GM19397 (cell line): ENCODE measurements at regions not wholly inside any gene's neighbourhood (a gene's known extent, or its start where the extent isn't known, plus 50 kb on each side); places are given as distances from the start of the nearest gene placed in this dataset.
"Not testable (repeated sequence)": the region's sequence is repeated elsewhere in the genome, so short reads cannot be mapped to it uniquely, and the experiment has no call there.

Experiments
- ATAC-seq: cut with Tn5 transposase; IDR thresholded peaks from one replicate; pipeline ENCODE4 v1.9.1; 2021; ENCODE audit warnings: mild to moderate bottlenecking, moderate library complexity; ENCODE audit not compliant: unreplicated experiment

DNA sequence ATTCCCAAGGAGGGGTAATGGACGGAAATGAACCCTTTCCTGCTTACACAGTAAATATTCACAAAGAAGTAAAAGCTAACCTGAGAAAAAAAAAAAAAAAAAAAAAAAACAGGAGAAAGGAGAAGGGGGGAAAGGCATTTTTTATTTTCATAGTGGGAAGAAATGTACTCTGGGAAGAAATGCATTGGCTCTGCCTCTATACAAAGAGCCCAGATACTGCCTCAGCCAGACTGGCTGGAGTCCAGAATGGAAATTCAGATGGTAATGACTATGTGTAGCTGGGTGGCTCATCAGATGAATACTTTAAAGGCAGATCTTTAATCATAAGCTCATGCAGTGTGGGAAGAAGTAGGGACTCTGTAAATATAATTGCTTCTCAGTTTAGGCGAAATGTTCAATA, 124.9 kb upstream of the ZNF608 start:
- no peak for ATAC-seq

DNA sequence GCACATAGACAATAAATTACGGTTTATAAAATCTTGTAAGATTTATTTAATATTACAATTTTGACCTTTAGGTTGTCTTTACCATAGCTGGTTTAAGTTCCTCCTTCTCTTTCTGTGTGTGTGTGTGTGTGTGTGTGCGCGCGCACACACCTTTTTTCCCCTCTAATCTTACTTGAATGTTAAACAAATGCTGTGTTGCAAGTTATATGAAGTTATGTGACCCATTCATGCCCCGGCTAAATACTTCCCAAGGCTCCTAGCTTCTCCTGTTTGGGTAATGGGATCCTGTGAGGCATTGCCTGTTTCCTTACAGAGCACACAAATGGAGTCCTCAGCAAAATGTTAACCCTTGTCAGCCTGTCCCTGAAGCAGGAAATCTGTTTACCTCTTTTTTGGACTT, 125.6 kb upstream of the ZNF608 start:
- no peak for ATAC-seq

DNA sequence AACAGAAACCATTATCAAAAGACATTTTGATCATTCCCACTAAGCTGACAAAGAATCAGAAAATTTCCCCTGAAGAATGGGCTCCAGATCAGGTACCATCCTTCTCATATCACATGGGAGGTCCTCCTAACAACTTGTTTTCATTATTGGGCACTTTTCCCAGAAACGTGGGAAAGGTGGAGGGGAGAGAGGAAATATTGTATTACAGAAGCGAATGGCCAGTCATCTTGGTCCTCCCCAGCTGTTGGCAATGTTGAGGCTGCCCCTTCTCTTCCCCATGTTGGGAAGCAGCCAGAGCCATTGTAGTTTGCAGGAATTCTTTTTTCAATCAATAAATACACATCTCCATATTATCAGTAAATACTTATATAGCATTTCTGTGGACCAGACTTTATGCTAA, 126.2 kb upstream of the ZNF608 start:
- ATAC-seq, result no peak

DNA sequence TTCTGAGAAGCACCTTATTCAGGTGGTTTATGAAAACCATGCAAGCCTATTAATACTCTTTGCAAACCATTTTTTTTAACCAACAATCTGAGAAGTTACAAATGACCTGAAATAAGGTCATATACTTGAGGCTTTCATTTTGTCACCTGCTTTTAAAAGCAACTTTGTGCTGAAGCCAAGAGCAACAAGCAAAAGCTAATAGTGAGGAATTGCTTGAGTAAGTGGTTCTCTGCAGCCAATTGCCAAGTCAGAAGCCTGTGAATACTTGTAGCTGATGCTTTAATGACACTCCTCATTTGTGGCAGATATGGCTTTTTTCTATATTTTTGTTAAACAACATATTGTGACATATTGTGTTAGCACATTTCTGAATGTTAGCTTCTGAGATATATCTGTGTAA, 126.7 kb upstream of the ZNF608 start:
- ATAC-seq, result no peak

DNA sequence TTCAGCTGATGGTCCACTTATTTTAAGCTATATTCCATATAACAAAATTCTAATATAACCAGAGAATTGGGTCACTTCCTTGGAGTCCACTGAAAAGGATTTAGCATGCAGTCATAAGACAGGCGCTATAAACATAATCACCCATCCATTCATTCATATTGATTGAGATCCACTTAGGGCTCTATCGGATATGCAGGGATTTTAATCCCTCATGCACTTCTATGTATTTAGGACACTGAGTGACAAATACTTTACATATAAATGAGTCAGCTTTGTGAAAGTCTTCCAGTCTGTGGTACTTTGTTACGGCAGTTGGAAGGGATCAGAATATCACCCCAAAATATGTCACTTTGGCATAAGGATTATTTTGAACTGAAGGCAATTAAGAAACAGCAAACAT, 127.3 kb upstream of the ZNF608 start:
- no peak for ATAC-seq

DNA sequence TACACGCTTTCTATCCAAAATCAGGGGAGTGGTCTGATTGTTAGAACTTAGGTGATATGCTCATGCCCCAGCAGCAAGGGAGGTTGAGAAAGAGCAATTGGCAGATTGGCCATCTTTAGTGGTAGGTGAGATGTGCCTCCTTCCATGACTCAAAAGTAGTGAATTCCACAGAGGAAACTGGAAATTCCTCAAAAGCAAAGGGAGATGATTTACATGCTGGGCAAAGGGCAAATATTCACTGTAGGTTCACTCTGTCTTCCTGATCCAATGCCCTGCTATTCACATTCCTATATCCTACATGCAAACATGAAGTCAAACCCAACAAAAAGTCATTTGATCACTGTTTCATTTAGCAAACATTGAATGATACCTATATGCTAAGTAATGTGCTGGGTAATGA, 130.1 kb upstream of the ZNF608 start:
- no peak for ATAC-seq

DNA sequence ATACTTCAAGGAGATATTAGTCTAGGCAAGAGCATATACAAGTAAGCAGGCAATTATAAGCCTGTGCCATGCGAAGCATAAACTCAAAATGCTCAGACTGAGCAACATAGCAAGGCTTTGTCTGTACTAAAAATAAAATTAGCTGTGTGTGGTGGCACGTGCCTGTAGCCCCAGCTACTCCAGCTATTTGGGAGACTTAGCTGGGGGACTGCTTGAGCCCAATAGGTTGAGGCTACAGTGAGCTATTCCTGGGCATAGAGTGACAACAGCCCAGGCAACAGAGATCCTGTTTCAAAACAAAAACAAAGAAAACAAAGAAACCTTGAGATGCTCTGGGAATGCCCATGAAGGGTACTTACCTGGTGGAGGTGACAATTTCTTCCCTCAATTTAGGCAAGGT, 130.5 kb upstream of the ZNF608 start:
- ATAC-seq, result no peak

DNA sequence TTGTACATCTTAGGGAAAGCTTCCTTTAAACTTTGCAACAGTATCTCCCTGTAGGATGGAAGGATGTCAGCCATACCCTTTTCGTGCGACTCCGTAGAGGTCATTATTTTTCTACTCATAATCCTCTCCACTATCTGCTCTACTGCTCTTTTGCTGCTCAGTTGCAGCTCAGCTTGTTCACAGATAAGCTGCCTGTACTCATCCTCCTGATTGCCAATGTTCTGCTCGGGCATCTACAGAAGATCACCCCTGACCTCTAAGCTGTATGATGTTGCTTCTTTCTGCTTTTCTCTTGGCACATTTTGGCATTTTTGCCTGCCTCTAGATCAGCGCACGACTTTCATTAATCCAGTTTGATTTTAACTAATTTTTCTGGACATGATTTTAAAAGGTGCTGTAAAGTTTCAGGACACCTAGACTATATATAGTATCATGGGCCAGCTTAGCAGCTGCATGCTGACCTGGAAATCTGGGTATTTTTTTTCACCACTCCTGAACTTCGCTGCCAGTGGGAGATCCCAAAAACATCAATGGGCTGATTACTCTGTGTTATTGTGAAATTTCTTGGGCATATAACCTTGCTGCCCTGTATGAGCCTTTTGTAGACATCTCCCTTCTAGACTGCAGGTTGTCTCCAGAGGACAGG, 131.2 kb upstream of the ZNF608 start:
- ATAC-seq, result no peak

DNA sequence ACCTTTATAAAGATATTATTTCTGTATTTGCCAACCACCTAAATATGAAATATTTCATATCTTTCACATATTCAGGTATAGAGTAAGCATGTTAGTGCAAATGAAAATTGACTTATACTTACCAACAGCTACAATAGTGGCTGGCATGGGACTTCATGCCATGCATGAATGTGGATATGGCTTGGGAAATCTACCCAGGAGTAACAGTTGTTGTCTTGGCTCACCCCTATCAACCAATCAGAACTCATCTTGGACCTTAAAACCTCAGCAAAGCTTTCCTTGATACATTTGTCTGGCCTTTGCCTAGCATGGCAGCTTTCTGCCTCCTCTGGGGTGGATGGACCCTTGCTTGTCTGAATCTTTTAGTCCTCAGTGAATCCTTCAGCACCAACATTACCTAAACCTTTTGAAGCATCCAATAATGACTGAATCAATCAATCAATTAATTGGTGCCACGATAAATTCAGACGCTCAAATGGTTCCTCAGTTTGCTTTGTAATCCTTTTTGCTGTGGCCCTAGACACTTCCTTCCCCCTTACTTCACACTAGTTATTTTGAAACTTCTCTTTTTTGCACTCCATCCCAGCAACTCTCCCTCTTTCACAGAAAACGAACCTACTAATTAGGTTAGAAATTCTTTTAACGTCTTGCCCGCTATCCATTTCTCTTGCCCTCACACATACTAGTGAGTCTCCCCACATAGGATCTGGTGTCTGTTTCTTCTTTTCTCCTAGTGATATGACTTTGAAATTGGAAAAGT, 132.3 kb upstream of the ZNF608 start:
- no peak for ATAC-seq

DNA sequence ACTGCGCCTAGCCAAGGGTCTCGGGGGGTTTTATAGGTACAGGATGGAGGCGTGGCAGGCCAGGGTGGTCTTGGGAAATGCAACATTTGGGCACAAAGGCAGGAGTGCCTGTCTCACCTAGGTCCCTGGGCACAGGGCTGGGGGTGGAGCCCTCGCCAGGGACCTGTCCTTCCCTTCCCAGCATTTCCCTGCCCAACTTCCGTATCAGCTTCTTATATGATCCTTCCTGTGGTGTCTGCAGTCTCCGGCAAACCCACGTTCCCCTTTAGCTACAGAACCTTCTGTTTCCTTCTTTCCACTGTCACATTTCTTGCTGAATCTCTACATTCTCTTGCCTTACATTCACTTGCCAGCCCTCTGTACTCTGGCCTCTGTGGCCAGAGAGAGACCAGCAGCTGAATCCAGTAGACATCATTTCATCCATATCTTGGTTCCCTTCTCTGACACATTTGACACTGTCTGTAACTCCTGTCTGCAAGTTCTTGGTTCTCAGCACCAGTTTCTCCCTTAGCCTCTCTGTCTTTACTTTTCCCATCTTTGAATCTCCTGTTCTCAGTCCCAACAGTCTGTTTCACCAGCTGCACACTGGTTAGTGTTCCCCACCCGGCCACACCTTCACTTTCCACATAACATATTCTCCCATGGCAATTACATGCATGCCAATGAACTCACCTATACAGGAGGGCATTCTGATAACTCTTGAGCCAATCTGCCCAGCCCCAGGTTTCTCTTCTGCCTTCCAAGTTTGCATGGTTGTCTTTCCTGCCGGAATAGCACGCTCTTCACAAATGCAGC, 134.7 kb upstream of the ZNF608 start:
- ATAC-seq, result no peak

DNA sequence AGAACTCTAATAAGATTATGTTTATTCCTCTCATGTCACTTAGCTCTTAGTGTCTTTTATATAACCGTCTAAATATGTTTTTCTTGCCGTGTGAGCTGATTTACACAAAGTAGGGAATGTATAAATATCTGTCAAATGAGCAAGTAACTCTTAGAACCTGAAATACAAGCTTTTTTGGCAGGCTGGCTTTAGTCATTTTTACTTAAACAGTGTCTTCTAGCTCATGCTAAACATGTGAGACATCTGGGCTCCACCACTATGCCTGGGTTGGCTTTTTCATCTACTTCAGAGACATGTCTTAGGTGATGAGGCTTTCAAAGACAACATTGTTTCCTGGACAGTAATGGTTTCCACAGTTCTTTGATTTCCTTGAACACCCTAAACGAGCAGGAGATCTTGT, 137.2 kb upstream of the ZNF608 start:
- ATAC-seq, result no peak

DNA sequence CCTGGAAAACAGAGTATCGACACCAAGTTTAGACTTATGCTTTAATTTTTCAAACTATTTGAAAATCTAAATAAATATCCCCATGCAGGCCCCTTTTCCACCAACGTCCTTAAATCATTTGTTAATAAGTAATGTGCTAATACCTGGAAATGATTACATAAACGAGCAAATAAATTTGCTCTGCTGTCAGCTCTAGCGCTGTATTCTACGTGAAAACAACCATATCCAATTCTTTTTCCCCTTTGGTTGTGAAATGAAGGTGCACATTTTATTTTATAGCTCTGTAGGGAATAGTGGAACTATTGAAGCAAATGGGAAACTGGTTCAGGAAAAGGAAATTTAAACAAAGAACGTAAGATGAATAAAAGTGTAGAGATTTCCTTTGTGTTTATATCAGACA, 137.7 kb upstream of the ZNF608 start:
- ATAC-seq, result no peak

DNA sequence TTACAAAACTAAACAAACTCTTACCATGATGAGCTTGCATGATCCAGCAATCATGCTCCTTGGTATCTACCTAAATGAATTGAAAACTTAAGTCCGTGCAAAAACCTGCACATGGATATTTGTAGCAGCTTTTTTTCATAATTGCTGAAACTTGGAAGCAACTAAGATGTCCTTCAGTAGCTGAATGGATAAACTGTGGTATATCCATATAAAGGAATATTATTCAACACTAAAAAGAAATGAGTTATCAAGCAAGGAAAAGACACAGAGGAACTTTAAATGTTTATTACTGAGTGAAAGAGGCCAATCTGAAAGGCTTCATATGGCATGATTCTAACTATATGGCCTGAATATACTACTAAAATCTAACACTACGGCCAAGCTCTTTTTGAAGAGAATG, 139.1 kb upstream of the ZNF608 start:
- ATAC-seq, result no peak

DNA sequence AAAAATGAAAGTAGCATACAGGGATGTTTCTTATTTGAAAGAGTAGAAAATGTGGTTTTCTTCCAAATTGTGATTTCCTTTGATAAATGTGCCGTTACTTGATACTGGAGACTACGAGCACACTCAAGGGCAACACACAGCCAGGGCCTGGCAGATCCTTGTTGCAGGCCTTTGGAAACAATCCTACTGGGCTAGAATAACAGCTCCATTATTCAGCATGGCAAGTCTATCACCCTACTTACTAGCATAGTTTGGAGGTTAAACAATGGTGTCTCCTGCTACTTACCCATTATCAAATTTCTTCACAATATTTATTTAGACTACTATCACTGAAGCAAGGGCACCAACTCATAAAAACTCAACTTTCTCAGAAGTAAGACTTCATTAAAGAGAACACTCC, 140.8 kb upstream of the ZNF608 start:
- no peak for ATAC-seq

DNA sequence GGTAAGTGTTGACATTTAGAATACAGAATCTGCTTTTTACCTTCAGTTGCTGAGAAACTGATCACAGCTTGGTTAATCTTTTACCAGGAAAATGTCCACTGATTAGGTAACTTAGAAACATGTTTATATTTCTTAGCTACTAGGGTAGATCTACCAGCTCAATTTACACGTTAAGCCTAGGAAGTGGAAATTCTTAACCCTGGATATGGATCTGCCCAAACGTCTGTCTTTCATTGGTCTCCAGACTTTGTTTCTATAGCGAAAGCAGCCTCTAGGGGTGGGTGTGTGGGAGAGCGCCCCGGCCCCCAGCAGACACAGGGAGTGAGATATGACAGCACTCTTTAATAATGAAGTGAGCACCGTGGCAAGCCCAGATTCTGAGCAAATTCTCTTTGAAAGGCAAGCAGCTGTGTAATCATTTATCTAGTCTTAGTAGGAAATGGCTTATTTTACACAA, 141.6 kb upstream of the ZNF608 start:
- no peak for ATAC-seq

DNA sequence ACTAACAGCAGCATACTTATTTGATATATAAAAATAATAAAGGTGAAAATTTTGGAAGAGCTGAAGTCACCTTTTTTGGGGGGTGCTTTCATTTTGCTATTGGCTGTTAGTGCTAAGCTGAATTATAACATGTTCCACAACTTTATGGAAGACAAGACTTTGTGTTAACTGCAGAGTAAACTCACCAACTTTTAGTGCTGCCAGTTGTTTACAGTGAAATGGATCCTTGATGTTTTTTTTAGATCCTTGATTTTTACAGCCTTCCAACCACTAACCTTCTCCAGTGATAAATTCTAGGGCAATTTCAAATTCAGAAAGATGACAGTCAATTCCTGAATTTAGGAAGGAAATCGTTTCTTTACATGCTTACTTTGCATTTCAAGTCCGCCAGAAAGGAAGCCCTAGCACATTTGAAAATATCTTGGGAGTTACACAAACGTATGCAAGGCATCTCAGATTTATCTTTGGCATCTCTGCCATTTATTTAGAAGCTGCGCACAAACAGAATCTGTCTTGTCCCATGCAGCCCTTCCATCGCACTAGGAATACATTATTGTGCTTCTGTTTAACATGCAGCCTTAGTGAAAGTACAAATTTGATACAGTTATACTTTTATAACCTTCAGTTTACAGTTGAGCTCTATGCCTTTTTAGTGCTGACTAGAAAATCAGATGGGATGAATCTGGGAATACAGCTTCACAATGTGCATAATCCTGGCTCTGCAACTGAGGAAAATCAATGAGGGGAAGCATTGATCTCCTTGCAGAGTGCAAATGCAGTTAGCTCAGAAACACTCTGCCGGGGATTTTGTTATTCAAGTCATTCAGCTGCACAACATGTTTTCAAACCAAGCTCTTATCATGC, 142.4 kb upstream of the ZNF608 start:
- ATAC-seq, result no peak

DNA sequence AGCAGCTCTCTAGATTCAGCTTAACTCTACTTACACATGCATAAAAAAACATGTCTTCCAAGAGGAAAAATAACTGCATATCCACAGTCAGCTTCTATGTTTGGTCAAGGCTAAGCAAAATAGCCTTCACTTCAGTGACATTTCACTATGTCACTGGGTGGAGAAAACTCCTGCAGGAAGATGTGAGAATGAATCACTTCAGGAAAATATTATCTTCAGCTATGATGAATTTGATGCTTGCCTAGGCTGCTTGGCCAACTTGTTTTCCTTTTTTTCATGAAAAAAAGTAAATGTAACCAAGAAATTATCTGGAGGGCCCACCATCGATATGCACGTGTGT, 143.0 kb upstream of the ZNF608 start:
- ATAC-seq, result no peak

DNA sequence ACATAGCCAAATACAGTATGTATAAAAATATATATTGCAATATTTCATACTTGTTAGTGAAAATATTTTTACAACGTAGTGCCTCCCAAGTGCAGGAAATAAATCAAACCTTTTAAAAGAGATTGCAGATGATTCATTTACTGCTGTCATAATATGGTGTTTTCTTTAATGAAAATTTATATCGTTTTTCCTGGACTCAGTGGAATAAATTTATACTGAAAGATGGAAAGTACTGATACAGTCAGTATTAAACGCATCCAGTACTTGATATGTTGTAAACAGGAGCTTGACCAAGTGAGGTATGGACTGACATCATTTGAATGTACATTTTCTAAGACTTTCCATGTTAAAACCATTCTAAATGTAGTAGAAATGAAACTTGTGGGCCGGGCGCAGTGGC, 143.4 kb upstream of the ZNF608 start:
- ATAC-seq, result no peak

DNA sequence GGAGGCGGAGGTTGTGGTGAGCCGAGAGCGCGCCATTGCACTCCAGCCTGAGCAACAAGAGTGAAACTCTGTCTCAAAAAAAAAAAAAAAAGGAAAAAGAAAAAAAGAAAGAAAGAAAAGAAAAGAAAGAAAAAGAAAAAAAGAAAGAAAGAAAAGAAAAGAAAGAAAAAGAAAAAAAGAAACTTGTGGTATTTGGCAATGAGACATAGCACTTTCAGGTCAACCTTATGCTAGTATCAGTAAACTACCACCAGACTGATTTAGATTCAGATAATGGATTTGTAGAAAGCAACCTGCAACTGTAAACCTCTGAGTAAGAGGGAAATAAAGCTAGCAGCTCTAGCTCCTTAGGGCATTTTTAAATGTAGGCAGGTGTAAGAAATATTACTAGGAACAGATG, 144.0 kb upstream of the ZNF608 start:
- not testable (repeated sequence) for ATAC-seq

DNA sequence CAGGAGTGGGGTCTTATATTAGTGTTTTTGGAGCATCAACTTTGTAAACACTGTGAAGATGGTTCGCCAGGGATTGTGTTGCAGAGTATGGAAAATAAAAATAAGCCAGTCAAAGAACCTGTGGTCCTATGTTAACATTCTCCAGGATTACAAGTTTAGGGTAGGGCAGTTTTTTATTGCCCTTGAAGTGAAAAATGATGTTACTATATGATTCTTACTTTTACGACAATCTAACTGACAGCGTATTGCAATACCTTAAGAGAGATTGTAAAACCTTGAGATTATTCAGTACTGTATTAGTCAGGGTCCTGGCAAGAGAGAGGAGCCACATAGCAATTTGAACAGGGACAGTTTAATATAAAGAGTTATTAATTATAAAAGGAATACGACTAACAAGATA, 144.7 kb upstream of the ZNF608 start:
- ATAC-seq, result no peak

DNA sequence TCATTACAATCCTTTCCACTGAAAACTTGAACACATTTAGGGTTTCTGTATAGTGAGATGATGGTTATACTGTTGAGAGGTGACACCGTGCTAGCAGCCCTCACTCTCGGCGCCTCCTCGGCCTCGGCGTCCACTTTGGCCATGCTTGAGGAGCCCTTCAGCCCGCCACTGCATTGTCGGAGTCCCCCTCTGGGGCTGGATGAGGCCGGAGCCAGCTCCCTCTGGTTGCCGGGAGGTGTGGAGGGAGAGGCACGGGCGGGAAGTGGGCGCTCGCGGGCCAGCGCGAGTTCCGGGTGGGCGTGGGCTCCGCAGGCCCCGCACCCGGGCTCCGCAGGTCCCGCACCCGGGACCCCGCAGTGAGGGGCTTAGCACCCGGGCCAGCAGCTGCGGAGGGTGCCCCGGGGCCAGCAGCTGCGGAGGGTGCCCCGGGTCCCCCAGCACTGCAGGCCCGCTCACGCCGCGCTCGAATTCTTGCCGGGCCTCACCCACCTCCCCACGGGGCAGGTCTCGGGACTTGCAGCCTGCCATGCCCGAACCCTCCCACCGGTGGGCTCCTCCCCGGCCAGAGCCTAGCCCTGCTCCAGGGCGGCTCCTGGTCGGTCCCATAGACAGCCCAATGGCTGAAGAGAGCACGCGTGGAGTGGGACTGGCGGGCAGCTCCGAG, 145.9 kb upstream of the ZNF608 start:
- no peak for ATAC-seq
